ENCODE measurements at regions not wholly inside any gene's neighbourhood (a gene's known extent, or its start where the extent isn't known, plus 50 kb on each side); places are given as distances from the start of the nearest gene placed in this dataset.
"Not testable (repeated sequence)": the region's sequence is repeated elsewhere in the genome, so short reads cannot be mapped to it uniquely, and the experiment has no call there.

DNA sequence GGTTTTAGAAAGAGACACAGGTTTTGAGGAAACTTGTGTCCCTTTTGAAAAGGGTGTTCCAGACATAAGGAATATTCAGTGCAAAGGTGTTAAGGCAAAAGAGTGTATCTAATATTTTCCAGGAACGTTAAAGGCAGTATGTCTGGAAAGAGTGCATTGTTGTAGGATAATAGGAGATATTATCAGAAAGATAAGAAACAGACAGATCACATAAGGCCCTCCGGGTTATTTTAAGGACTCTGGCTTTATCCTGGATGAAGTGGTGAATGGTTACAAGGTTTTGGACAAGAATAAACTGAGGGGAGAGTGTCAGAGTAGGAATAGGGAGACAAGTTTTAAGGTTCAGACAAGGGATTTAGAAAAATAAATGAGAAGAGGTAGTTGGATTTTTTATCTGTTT is 493.7 kb upstream of the GRM7 start:
- no peak for DNase-seq

DNA sequence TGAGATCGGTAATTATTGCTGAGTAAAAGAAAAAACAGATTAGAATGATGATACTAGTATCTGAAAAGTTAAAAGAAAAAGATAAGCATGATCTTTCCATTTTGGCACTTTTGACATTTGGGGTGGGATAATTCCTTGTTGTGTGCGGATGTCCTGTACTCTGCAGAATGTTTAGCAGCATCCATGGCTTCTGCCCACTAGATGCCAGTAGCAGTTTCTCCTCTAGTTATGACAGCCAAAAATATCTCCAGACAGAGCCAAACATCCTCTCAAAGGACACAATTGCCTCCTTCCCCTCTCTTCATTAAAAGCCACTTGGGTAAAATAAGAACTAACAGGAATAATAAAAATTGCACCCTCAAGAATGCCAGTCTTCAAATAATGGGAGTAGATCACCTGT is 468.8 kb upstream of the GRM7 start:
- no peak for DNase-seq

DNA sequence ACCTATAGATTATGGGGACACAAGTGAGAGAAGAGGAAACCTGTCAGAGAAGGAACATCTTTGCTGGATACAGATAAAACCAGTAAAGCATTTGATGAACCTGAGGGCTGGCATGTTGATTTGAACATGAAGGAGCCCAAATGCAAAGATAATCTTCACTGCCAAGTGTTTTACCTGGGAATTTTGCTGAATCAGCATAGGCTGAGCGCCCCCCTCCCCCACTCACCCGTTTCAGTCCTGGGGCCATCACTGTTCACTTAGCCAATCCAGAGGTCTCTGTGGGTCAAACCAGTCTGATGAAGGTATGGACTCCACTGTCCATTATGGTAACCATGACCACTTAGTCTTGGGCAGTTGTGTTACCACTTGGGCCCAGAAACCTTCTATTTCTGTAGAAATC is 466.0 kb upstream of the GRM7 start:
- DNase-seq: no peak

DNA sequence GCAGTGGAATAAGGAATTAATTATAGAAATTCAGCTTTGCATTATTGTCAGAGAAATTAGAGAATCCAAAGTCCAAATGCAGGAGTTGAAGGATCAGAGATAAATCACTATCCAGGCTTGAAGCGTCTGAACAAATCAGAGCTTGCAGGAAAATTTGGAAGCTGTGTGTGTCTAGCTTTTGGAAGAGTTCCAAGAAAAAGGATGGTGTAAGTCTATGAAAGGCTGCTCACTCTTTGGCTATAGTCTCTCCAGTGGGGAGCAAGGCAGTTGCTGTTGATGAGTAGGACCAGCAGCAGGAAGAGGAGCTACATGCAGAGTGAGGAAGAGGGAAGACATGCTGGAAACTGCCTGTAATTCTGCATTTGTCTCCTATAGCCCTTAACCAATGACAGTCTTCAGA is 464.3 kb upstream of the GRM7 start:
- DNase-seq: no peak

DNA sequence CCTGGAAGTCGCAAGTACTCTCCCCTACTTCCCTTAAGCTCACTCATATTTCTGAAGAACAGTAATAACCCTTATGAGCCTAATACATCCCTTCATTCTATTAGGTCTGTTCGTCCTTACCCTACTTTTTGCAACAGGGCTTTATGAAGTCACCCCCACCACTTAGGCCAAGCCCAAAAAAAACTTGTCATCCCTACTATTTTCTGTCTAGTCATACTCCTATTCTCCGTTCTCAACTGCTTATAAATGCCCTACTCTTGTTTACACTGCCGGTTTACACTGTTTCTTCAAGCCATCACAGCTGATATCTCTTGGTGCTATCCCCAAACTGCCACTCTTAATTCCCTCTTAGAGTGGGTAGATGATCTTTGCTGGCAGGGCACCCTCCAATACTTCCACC is 458.2 kb upstream of the GRM7 start:
- not testable (repeated sequence) for DNase-seq

DNA sequence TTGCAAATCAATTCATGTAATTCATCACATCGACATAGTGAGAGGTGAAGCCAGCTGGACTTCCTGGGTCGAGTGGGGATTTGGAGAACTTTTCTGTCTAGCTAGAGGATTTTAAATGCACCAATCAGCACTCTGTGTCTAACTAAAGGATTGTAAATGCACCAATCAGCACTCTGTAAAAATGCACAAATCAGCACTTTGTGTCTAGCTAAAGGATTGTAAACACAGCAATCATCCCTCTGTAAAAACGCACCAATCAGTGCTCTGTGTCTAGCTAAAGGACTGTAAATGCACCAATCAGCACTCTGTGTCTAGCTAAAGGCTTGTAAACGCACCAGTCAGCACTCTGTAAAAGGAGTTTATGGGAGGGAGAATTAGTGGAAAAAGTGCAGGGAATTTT is 454.0 kb upstream of the GRM7 start:
- not testable (repeated sequence) for DNase-seq

DNA sequence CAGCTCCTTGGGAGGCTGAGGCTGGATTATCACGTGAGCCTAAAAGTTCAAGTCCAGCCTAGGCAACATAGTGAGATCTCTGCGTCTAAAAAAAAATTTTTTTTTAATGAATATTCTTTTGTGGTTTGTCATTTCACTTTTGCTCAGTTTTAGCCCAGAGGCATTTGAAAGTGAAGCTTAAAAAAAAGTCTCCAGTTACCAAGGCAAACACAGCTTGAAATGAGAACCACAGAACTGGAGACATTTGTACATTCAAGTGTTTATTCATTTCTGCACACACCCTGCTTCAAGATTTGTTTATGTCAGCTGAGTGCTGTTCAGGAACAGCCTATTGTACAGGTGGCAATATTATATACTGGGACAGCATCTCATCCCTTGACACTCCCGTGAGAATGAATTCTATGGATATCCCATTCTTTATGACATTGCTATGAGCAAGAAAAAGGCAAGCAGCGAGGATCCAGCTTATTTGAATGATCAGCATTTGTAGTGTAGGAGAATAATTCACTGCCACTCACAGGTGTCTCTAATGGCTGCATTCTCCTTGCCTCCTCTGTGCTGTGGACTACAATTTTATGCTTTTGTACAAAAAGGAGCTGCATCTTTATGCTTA is 444.8 kb upstream of the GRM7 start:
- DNase-seq: no peak

DNA sequence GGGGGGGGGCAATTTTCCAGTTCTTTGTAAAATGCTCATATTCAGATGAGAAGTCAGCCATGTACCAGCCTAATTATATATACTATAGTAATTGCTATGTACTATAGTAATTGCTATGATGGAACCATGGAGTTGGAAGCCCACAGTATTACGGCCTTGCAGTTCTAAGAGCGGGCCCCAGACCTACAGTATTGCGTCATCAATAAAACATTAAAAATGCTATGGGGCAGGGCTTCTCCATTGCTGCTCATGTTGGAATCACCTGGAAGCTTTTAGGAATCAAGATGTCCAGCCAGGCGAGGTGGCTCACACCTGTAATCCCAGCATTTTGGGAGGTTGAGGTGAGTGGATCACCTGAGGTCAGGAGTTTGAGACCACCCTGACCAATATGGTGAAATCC is 443.7 kb upstream of the GRM7 start:
- DNase-seq: no peak

DNA sequence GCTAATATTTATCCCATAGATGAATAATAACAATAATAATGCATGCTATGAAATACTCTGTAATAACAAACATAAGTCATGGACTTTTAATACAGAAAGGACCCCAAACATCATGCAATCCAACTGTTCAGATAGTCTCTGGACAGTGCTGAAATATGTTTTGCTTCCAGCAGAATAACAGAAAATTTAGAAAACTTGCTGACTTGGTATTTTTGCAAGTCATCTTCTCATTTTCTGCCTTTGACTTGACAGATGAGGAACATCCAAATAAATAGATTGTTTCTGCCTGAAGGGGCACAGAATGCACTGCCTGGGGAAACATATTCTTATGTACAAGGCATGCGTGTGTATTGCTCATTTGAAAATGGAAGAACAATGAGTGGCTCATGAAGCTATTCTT is 442.4 kb upstream of the GRM7 start:
- no peak for DNase-seq

DNA sequence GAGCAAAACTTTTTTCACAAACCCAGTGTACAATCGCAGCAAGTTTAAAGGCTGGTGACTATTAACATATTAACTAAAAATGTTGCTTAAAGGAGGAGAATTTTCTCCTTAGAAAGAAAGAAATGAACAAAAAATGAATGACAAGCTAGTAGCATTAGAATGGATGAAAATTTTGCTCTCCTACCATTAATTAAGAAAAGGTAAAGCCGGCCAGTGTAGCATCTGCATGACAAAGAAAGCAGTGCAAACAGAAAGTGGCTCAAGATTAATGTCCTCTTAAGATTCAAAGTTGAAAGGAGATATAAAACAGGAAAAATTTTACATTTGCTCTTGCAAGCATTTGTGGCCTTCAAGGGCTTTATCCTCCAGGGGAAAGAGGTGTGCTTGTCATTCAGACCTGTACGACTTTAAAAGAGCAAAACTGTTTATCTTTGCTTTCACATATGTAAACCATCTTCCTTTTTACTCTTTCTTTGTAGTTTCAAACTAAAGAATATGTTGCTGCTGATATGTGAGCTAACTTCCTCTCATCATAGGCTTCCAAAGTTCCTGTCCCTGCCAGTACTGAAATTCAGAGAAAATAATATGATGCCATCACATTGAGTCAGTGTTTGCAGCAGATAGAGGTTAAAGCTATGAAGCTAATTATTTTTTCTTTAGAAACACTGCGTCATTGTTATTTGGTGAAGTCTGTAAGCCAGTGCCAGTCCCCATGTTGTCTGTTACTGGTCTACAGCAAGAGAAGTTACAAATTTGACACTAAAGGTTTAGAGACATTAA is 439.1 kb upstream of the GRM7 start:
- DNase-seq: no peak

DNA sequence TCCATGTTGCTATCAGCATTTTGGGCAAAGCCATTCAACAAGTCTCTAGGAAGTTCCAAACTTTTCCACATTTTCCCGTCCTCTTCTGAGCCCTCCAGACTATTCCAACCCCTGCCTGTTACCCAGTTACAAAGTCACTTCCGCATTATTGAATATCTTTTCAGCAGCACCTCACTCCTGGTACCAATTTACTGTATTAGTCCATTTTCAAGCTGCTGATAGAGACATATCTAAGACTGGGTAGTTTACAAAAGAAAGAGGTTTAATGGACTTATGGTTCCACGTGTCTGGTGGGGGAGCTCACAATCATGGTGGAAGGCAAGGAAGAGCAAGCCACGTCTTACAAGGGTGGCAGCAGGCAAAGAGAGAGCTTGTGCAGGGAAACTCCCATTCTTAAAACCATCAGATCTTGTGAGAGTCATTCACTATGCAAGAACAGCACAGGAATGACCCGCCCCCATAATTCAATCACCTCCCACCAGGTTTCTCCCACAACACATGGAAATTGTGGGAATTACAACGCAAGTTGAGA is 435.6 kb upstream of the GRM7 start:
- DNase-seq: no peak

DNA sequence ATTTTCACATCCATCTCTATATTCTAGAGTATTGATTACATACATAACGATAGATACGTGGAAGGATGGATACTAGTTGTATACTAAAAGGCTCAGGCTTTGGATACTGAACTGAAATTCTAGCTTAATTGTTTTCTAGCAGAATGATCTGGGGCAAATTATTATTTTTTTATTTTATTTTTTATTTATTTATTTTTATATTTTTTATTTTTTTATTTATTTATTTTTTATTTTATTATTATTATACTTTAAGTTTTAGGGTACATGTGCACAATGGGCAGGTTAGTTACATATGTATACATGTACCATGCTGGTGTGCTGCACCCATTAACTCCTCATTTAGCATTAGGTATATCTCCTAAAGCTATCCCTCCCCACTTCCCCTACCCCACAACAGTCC is 432.6 kb upstream of the GRM7 start:
- not testable (repeated sequence) for DNase-seq

DNA sequence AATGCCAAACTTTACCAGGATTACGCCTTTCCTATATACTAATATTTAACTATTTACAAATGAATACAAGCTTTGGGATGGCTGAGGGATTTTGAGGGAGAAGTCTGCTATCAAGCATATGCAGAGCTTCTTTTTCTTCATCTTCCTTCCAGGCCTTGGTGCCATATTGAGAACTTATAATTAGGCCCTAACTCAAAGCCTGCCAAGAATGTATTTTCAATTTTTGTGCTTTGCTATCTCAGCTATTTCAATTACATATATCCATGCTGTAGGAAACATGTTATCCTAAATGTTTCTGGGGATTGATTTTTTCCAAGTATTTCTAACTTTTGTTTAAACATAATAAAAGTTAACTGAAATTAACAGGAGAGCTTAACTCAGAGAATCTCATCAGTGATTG is 425.0 kb upstream of the GRM7 start:
- no peak for DNase-seq

DNA sequence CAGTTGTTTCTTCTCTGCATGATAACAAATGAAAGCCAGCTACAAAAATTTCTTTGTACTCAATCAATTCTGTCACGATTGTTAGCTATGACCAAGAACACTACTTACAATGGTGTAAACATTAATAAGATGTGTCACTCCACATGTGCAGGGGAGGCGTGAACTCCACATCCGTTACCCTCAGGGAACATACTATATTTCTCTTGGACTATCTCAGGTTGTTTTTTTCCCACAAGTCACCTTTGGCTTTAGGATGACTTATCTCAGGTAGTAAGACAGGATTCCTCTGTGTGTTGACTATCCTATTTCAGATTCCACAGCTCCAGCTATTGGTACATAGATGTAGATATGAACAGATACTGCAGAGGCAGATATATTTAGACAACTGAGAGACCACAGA is 423.3 kb upstream of the GRM7 start:
- no peak for DNase-seq

DNA sequence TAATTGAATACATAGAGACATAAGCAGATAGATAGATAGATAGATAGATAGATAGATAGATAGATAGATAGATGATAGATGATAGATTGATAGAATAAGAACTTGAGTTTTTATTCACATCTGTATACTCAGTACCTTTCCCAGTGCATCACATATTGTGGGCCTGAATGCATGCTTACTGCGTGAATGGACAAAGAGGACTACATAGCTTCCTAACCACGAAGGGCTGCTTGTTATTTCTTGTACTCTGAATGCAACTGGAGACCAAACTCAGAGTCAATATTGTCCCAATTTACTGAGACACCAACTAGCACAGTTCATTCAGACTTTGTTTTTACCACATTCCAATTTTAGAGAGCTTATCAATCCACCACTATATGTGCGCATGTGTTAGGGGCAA is 422.9 kb upstream of the GRM7 start:
- DNase-seq: no peak

DNA sequence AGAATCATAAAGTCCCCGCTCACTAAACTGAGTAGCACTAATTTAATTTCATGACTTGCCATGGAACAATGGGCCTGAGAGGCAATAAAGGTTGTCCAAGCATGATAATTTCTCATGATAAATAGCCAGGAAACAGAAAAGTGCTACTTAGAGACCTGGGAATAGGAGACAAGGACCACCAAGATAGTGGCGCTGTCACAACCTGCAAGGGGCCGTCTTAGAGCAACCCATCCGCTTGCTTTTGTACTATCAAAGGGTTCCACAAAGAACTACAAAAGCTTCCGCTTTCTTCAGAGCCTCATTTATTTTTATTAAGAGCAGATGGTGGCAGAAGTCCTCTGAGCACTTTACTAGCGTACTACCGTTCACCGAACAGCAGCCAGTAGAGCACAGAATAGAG is 421.7 kb upstream of the GRM7 start:
- DNase-seq: no peak

DNA sequence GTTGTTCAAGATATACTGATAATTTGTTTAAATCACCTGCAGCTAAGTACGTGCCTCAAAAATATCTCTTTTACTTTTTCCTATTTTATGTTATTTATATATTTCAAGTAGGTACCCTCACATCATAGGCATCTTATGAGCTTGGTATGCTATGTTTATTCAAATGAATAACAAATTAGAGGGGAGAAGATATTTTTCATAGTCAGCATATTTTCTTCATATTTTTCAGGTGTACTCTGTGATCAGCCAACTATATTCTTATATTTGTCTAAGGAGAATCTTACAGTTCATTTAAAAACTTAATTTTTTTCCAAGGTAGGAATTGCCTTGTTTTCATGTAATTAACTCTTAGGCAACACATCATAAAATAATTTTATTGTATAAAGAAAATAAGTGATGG is 421.1 kb upstream of the GRM7 start:
- no peak for DNase-seq

DNA sequence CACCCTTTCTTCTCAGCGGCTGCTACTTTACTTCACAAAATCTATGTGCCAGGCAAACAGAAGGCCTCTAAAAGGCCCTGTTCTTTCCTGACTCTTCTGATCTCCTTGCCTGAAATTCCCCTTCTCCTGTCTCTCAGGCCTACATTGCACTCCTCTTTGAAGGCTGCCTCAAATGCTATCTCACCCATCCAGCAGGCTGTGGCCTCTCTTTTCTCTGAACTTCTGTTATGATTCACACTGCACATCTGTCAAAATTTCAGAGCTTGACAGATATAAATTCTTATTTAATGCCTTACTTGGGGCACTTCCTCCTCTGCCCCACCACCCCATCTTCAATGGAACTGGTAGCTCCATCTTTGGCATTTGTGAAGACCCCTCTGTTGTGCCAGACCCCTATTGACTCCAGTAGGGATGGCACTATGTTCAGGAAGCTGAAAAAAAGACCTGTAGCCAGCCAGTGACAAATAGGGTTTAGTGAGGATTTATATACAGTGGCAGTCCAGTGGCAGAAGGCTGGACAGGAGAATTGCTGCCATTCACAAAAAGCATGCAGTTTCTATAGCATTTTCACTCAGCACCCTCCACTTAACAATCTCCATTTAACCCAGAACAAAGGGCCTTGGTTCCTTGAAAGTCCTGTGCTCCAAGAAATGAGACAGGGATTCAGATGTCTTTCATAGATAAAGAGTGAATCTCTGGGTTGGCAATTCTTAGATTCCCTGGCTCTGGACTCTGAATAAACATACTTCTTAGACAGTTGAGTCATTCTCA is 415.8 kb upstream of the GRM7 start:
- no peak for DNase-seq

DNA sequence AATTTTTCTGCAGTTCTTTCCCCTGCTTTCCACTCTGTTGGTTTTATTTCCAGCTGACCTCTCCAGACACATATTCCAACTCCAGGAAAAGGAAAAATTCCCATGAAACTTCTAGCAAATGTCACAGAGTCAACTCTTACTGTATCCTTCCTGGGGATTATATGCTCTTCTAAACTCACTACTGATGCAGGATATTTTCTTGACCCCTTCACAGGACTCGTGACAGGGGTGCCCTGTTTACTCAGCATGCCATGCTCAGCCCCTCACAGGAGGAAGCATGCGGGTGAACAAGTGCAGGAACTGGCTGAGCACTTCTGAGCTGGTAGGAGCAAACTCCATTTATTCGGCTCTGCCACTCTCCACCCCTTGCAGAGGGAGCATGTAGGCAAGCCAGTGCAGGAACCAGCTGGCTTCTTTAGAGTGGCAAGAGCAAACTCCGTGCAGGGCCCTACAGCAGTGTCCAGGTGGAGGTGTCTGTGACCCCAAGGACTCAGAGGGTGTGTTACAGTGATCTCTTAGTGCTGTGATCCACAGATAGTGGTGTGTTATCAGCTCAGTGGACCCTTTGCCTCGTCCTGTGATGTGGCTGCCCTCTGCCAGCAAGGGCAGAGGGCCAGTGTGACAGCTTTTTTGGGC is 413.6 kb upstream of the GRM7 start:
- DNase-seq: no peak

DNA sequence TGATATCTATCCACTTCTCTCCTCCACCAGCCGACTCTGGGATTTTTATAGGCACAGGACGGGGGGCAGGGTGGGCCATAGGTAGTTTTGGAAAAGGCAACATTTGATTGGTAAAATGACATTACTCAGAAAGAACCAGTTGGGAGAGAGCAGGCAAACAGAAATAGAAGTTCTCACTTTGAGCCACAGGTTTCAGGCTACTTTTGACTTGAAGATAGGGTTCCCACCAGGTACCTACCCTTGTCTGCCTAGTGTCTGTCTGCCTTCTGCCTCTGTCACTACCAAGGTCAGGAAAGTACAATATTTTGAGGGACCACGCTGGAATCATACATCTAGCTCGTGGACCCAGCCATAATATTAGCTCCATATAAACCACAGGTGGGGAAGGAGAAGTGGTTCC is 412.9 kb upstream of the GRM7 start:
- DNase-seq: no peak

DNA sequence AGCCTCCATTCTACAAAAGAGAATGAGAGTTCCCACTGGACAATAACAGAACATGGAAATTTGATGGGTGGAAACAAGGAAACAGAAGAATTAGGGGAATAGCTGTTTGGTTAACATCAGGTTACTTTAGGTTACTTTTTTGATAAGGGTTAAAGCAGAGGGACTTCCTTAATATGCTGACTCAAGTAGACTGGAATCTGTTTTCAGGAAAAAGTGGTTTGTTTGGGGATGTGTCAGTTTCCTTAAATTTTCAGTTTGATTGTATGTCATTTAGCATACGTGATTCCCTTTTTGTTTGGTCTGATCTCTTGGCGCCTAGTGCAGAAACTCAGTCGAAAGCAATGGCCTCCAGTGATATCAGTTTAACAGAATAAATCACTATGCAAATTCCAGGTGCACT is 411.8 kb upstream of the GRM7 start:
- DNase-seq: no peak

DNA sequence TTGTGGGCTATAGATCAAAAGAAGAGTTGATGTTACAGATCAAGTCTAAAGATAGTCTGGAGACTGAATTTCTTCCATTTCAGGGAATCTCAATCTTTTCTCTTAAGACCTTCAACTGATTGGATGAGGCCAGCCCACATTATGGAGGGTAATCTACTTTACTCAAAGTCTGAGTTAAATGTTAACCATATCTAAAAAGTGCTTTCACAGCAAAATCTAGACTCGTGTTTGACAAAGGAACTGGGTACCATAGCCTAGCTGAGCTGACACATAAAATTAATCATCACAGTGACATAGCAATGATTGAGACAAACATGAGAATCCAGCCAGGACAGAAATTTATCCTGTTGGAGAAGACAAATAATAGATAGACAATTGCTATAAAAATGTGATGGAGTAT is 407.9 kb upstream of the GRM7 start:
- DNase-seq: no peak

DNA sequence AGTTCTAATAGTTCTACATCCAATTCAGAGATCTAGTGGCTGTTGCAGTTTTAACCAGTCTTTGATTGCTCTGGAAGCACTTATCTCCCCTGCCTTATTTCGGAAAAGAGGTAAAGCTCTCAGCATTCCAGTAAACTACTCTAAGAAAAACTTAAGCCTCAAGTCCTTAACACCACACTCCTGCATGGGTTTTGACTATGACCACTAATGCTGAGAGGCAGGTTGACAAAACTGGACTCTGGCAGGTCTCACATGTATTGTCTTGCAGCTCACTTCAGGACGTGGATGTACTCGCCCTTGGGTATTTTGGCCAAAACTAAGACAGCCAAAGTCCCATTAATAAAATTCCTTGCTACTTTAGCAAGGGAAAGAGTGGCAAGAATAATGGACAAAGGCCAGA is 405.9 kb upstream of the GRM7 start:
- no peak for DNase-seq

DNA sequence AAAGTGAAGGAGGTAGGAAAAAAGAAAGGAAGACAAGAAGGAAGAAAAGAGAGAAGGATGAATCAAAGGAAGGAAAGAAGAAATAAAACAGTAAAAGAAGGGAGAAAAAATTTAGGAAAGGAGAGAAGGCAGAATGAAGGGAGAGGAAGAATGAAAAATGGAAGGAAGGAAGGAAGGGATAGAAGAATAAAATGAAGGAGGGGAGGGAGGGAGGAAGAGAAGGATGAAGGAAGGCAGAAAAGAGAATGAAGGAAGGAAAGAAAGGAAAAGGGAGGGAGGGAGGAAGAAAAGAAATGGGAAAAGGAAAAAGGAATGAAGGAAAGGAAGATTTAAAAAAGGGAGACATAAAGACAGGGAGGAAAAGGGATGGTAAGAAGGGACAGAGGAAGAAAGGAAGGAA is 393.7 kb upstream of the GRM7 start:
- no peak for DNase-seq
